Gastrocnemius medialis (tissue), 4 donors: ENCODE measurements at regions not wholly inside any gene's neighbourhood (a gene's known extent, or its start where the extent isn't known, plus 50 kb on each side); places are given as distances from the start of the nearest gene placed in this dataset.

Experiments
- POLR2A ChIP-seq, 2 donors: fragments of 450-650 bp; IDR thresholded peaks; one replicate each; pipeline ENCODE4 v1.6.1; 2017; ENCODE audit warnings: antibody characterized with exemption in 2 of 2, mild to moderate bottlenecking in 2 of 2, moderate library complexity in 2 of 2
- TF ChIP-seq, protein P1 (sequence below), 5 experiments: fragments of 450-650 bp in 3 of 5; fragments of 200-600 bp in 2 of 5; sonication (generic) in 2 of 5; IDR thresholded peaks in 4 of 5; conservative IDR thresholded peaks in 1 of 5; 1 replicate in 4 of 5; 2 replicates in 1 of 5; pipeline ENCODE4 v1.5.1; 2016 to 2019; ENCODE audit warnings: antibody characterized with exemption in 5 of 5, mild to moderate bottlenecking in 3 of 5, moderate library complexity in 3 of 5

DNA sequence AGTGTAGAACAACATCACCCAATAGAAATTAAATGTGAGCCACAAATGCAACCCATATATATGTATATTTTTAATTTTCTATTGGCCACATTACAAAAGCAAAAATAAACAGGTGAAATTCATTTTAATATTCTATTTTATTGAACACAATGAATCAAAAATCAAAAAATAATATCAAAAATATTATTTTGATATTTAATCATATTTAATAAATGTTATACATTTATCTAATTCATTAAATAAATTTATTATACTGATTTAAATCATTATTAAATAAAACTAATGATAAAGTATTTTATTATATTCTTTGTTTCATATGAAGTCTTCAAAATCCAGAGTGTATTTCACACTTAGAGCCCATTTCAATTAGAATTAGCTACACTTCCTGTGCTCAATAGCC lies 98.4 kb upstream of the MANEA start:
- TF ChIP-seq, protein P1, sequence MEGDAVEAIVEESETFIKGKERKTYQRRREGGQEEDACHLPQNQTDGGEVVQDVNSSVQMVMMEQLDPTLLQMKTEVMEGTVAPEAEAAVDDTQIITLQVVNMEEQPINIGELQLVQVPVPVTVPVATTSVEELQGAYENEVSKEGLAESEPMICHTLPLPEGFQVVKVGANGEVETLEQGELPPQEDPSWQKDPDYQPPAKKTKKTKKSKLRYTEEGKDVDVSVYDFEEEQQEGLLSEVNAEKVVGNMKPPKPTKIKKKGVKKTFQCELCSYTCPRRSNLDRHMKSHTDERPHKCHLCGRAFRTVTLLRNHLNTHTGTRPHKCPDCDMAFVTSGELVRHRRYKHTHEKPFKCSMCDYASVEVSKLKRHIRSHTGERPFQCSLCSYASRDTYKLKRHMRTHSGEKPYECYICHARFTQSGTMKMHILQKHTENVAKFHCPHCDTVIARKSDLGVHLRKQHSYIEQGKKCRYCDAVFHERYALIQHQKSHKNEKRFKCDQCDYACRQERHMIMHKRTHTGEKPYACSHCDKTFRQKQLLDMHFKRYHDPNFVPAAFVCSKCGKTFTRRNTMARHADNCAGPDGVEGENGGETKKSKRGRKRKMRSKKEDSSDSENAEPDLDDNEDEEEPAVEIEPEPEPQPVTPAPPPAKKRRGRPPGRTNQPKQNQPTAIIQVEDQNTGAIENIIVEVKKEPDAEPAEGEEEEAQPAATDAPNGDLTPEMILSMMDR (IDR thresholded peaks at IDR 0.05 in 4 of 5, conservative IDR thresholded peaks at IDR 0.05 in 1 of 5), result no peak
- no peak for TF ChIP-seq POLR2A (IDR thresholded peaks at IDR 0.05)
